NB4 (cell line): ENCODE measurements at regions not wholly inside any gene's neighbourhood (a gene's known extent, or its start where the extent isn't known, plus 50 kb on each side); places are given as distances from the start of the nearest gene placed in this dataset.

ENCODE experiments used
- DNase-seq: peaks from one replicate; pipeline ENCODE4 v3.0.0; 2010; ENCODE audit warnings: low read depth
- H3K4me3 ChIP-seq: one replicate; pipeline ENCODE4 v1.5.1; 2011; ENCODE audit warnings: mild to moderate bottlenecking, low read depth, low read length, moderate library complexity
- CTCF ChIP-seq: IDR thresholded peaks from one replicate; pipeline ENCODE4 v1.5.1; 2012; ENCODE audit warnings: low read depth, low read length
- MAX ChIP-seq: IDR thresholded peaks from 2 replicates; pipeline ENCODE4 v1.6.1; 2011; ENCODE audit warnings: low read depth, low read length
- MYC ChIP-seq: IDR thresholded peaks from 2 replicates; pipeline ENCODE4 v1.6.1; 2011; ENCODE audit warnings: low read depth, low read length
- POLR2A ChIP-seq: IDR thresholded peaks from 2 replicates; pipeline ENCODE4 v1.6.1; 2011; ENCODE audit warnings: mild to moderate bottlenecking; ENCODE audit not compliant: insufficient read length; ENCODE audit errors: extremely low read depth

- H3K4me3 ChIP-seq: no peak overlapping the region
- no peak for TF ChIP-seq MAX
- no peak for TF ChIP-seq CTCF
- TF ChIP-seq MYC: no peak
- TF ChIP-seq POLR2A: no peak
- no peak for DNase-seq
Observed at GRCh38 chr9:129318121-129319075, 140.3 kb upstream of the IER5L start.

GRCh38 chr9:129317179-129318011 is 139.3 kb upstream of the IER5L start:
- H3K4me3 ChIP-seq: no peak overlapping the region
- DNase-seq: peak; percentile 37
- TF ChIP-seq POLR2A (no peak), MAX (no peak), CTCF (no peak), MYC (no peak)

- DNase-seq: no peak
- TF ChIP-seq CTCF (no peak), MYC (no peak), POLR2A (no peak), MAX (no peak)
- no peak overlapping the region for H3K4me3 ChIP-seq
Observed at GRCh38 chr9:129316281-129317030, 138.4 kb upstream of the IER5L start.

GRCh38 chr9:129313331-129313955 is 135.4 kb upstream of the IER5L start:
- no peak overlapping the region for H3K4me3 ChIP-seq
- no peak for DNase-seq
- TF ChIP-seq MYC (no peak), POLR2A (no peak), MAX (no peak), CTCF (no peak)
